Brain microvascular endothelial cell (primary cell): ENCODE measurements at regions not wholly inside any gene's neighbourhood (a gene's known extent, or its start where the extent isn't known, plus 50 kb on each side); places are given as distances from the start of the nearest gene placed in this dataset.

ENCODE experiments used
- DNase-seq: peaks from one replicate; pipeline ENCODE4 v3.0.0-alpha.2; 2020
- H3K27ac ChIP-seq: fragments of 250-450 bp; sonication (Bioruptor Pico); 2 replicates; pipeline ENCODE4 v1.5.1; 2020; ENCODE audit warnings: mild to moderate bottlenecking, moderate library complexity
- H3K27me3 ChIP-seq: fragments of 250-450 bp; sonication (Bioruptor Pico); replicated peaks from 2 replicates; pipeline ENCODE4 v1.5.1; 2020; ENCODE audit warnings: mild to moderate bottlenecking
- H3K36me3 ChIP-seq: fragments of 250-450 bp; sonication (Bioruptor Pico); replicated peaks from 2 replicates; pipeline ENCODE4 v1.5.1; 2020; ENCODE audit warnings: mild to moderate bottlenecking
- H3K4me3 ChIP-seq: 2 replicates; pipeline ENCODE4 v1.5.1; 2011; ENCODE audit warnings: low read depth, mild to moderate bottlenecking, control low read depth, low read length, moderate library complexity
- CTCF ChIP-seq: IDR thresholded peaks from 2 replicates; pipeline ENCODE4 v1.5.1; 2011; ENCODE audit warnings: low read depth, mild to moderate bottlenecking, moderate library complexity, low read length, control low read depth, inconsistent platforms; ENCODE audit errors: missing control alignments
- in situ Hi-C: cut with HindIII; loops from 2 replicates; pipeline ENCODE4 v1.10.0; 2017; ENCODE audit warnings: low sequenced_read_pairs, low pct_ligation_motif_present

DNA sequence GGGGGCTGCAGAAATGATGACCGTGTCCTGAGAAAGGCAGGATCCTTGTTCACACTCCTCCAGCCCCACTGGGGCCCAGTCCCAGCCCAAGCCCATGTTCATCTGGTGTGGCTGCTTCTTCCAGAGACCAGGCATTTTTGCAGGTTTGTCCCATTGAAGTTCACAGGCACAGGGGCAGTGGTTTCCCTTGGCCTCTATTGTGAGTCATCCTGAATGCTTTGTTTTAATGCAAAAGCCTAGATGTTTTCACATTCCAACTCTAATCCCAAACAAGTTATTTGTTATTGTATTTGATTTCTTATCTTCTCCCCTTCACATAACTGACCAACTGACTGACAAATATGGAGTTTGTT, 426.4 kb upstream of the ID2 start:
- Histone ChIP-seq H3K27ac (no peak overlapping the region), H3K4me3 (no peak overlapping the region), H3K36me3 (no peaks in the 10 kb centered on the region), H3K27me3 (no peaks in the 10 kb centered on the region)
- DNase-seq: peak; percentile 34
- in situ Hi-C loops: no loop called here
- TF ChIP-seq CTCF: no peak

DNA sequence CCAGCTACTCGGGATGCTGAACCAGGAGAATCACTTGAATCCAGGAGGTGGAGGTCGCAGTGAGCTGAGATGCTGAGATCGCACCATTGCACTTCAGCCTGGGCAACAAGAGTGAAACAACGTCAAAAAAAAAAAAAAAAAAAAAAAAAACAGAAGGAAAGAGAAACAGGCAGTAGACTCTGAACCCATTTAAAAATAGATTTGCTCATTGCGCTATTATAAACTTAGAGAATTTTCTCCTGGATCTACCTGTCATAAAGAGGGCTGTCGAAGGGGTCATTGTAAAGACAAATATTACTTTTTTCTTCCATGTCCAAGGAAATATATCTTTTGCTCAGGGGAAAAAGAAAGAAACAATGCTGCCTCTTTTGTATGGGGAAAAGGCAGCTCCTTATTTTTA, 425.0 kb upstream of the ID2 start:
- in situ Hi-C loops: no loop called here
- TF ChIP-seq CTCF: no peak
- H3K27me3 ChIP-seq: no peaks in the 10 kb centered on the region

DNA sequence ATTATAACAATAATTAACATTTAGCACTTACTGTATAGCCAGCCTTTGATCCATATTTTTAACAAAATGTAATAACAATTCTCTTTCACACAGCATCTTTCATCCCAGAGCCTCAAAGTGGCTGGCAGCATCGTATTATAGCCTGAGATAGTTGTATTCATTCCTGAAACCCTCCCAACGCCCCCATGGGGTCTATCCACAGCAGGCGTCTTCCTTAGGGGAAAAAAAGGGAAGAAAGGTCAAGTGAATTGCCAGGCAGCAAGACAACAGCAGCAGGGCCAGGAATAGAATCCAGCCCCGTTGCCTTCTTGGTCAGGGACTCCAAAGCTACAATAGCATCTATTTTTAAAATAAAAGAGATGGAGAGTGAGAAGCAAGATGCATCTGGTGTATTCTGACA, 424.4 kb upstream of the ID2 start:
- in situ Hi-C loops: no loop called here
- H3K27me3 ChIP-seq: no peaks in the 10 kb centered on the region
- no peak for TF ChIP-seq CTCF
- H3K36me3 ChIP-seq: no peaks in the 10 kb centered on the region
- no peak overlapping the region for H3K27ac ChIP-seq
- H3K4me3 ChIP-seq: no peak overlapping the region
- no peak for DNase-seq

More for the DNA sequence above, 425.0 kb upstream of the ID2 start:
- no peak overlapping the region for H3K27ac ChIP-seq
- no peak for DNase-seq
- no peak overlapping the region for H3K4me3 ChIP-seq
- no peaks in the 10 kb centered on the region for H3K36me3 ChIP-seq

GRCh38 chr2:8258406-8258805, 423.4 kb upstream of the ID2 start:
- TF ChIP-seq CTCF: no peak
- peak; percentile 47 for DNase-seq
- Histone ChIP-seq H3K36me3 (no peaks in the 10 kb centered on the region), H3K4me3 (no peak overlapping the region), H3K27ac (no peak overlapping the region), H3K27me3 (no peaks in the 10 kb centered on the region)
- in situ Hi-C loops: no loop called here

DNA sequence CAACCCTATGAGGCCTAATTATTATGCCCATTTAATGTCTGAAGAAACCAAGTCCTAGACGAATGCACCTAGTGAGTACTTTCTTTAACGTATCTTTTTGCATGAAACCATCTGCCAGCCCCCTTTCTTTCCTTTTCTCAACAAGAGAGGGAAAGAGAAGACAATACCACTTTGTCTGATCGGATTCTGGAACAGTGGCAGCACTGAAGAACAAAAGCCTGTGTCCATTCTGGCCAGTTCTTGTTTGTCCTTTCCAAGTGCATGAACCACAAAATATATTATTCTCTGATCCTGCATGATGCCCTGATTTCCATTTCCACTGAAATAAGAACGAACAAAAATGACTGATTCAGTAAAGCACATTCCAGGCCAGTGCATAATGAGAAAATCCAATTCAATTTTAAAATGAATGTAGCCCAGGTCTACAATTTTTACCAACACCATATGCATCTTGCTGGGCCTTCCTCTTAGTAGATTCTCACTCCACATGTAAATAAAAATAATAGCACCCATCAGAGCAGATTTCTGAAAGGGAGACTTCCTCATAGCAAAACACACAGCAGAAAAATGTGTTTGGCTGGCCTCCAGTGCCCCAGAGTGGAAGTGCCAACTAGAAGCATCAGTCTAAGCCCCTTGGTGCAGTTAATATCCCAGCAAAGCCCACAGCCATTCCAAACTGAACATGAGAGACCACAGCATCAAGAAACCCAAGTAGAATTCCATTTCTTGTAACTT, 422.6 kb upstream of the ID2 start:
- DNase-seq: no peak
- in situ Hi-C loops: no loop called here

More for the DNA sequence above, 422.6 kb upstream of the ID2 start:
- Histone ChIP-seq H3K4me3 (no peak overlapping the region), H3K27ac (no peak overlapping the region), H3K36me3 (no peaks in the 10 kb centered on the region), H3K27me3 (no peaks in the 10 kb centered on the region)
- TF ChIP-seq CTCF: no peak
